Upper lobe of left lung (tissue), 4 donors: ENCODE measurements at regions not wholly inside any gene's neighbourhood (a gene's known extent, or its start where the extent isn't known, plus 50 kb on each side); places are given as distances from the start of the nearest gene placed in this dataset.

Source experiments
- POLR2A ChIP-seq, 4 donors: fragments of 450-650 bp; IDR thresholded peaks; one replicate each; pipeline ENCODE4 v1.5.1; 2016 to 2017; ENCODE audit warnings: antibody characterized with exemption in 4 of 4, mild to moderate bottlenecking in 2 of 4
- TF ChIP-seq, protein P1 (sequence below), 6 experiments: fragments of 450-650 bp in 4 of 6; fragments of 200-600 bp in 2 of 6; sonication (generic) in 2 of 6; IDR thresholded peaks; one replicate each; pipeline ENCODE4 v1.5.1; 2016 to 2019; ENCODE audit warnings: antibody characterized with exemption in 6 of 6

DNA sequence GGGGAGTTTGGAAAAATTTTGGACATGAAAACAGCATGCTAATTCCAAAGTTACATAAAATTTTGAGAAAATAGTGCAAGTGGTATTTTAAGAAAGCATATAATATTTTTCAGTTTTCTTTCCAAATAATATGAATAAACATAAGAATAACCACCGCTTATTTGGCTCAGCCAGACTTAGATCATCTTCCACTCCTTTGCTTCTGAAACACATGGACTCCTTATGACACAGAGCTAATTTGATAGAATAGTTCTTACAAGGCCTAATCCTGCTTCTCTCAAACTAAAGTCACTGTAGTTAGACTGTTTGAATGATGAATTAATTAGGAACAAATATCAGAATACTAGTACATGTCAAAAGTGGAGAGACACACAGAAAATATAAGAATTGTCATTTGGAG, 165.5 kb downstream of the POSTN start:
- TF ChIP-seq POLR2A (IDR thresholded peaks at IDR 0.05) = no peak
- TF ChIP-seq, protein P1, sequence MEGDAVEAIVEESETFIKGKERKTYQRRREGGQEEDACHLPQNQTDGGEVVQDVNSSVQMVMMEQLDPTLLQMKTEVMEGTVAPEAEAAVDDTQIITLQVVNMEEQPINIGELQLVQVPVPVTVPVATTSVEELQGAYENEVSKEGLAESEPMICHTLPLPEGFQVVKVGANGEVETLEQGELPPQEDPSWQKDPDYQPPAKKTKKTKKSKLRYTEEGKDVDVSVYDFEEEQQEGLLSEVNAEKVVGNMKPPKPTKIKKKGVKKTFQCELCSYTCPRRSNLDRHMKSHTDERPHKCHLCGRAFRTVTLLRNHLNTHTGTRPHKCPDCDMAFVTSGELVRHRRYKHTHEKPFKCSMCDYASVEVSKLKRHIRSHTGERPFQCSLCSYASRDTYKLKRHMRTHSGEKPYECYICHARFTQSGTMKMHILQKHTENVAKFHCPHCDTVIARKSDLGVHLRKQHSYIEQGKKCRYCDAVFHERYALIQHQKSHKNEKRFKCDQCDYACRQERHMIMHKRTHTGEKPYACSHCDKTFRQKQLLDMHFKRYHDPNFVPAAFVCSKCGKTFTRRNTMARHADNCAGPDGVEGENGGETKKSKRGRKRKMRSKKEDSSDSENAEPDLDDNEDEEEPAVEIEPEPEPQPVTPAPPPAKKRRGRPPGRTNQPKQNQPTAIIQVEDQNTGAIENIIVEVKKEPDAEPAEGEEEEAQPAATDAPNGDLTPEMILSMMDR (IDR thresholded peaks at IDR 0.05) = no peak
